Fibroblast of mammary gland (primary cell): ENCODE measurements at regions not wholly inside any gene's neighbourhood (a gene's known extent, or its start where the extent isn't known, plus 50 kb on each side); places are given as distances from the start of the nearest gene placed in this dataset.

ENCODE experiments used
- DNase-seq: peaks from one replicate; pipeline ENCODE4 v3.0.0-alpha.2; 2010; ENCODE audit warnings: low read depth
- H3K4me3 ChIP-seq: 2 replicates; pipeline ENCODE4 v1.5.1; 2011; ENCODE audit warnings: low read depth, mild to moderate bottlenecking, low read length, moderate library complexity; ENCODE audit not compliant: control insufficient read depth
- CTCF ChIP-seq: conservative IDR thresholded peaks from 2 replicates; pipeline ENCODE4 v1.5.1; 2011; ENCODE audit warnings: low read depth, low read length, inconsistent platforms; ENCODE audit not compliant: control insufficient read depth, insufficient read depth

- no peak for TF ChIP-seq CTCF
- H3K4me3 ChIP-seq, result no peak overlapping the region
- no peak for DNase-seq
Measured at GRCh38 chr10:4198216-4198615, 413.2 kb upstream of the KLF6 start.

GRCh38 chr10:4197676-4198075 lies 412.7 kb upstream of the KLF6 start:
- no peak overlapping the region for H3K4me3 ChIP-seq
- DNase-seq, result no peak
- TF ChIP-seq CTCF, result no peak

- no peak overlapping the region for H3K4me3 ChIP-seq
- TF ChIP-seq CTCF, result no peak
- no peak for DNase-seq
Measured at GRCh38 chr10:4196771-4197390, 411.9 kb upstream of the KLF6 start.

GRCh38 chr10:4196183-4196582 lies 411.2 kb upstream of the KLF6 start:
- no peak overlapping the region for H3K4me3 ChIP-seq
- DNase-seq, result no peak
- no peak for TF ChIP-seq CTCF

GRCh38 chr10:4195213-4195612 lies 410.2 kb upstream of the KLF6 start:
- DNase-seq, result peak; percentile 82
- no peak for TF ChIP-seq CTCF

GRCh38 chr10:4194231-4194630 lies 409.2 kb upstream of the KLF6 start:
- DNase-seq, result peak; percentile 62
- no peak for TF ChIP-seq CTCF
- no peak overlapping the region for H3K4me3 ChIP-seq

More at GRCh38 chr10:4195213-4195612, 410.2 kb upstream of the KLF6 start:
- no peak overlapping the region for H3K4me3 ChIP-seq

GRCh38 chr10:4191894-4192293 lies 406.9 kb upstream of the KLF6 start:
- TF ChIP-seq CTCF, result no peak
- H3K4me3 ChIP-seq, result no peak overlapping the region
- DNase-seq, result no peak
